ENCODE measurements at regions not wholly inside any gene's neighbourhood (a gene's known extent, or its start where the extent isn't known, plus 50 kb on each side); places are given as distances from the start of the nearest gene placed in this dataset.

GRCh38 chr14:97452314-97452713 is 655.1 kb downstream of the VRK1 start:
- Histone ChIP-seq H3K36me3 (replicated peaks in 1 of 2; ENCODE audit: control insufficient read depth in 1 of 2, insufficient read depth in 2 of 2, low read length in 2 of 2) (no peaks in the 10 kb centered on the region), H3K4me1 (ENCODE audit: insufficient read depth, low read length) (no peaks in the 10 kb centered on the region), H3K27ac (ENCODE audit: extremely low read length, insufficient read depth, low read length) (no peak overlapping the region), H2AFZ (ENCODE audit: low read length) (no peak overlapping the region), H3K9ac (ENCODE audit: insufficient read depth, low read depth, low read length) (no peak overlapping the region), H3K9me3 (ENCODE audit: low read length) (peaks cover 55% of the 10 kb centered on the region), H3K4me2 (ENCODE audit: low read depth, low read length) (no peak overlapping the region), H3K4me3 (replicated peaks in 1 of 3; ENCODE audit: insufficient read depth in 1 of 3, low read depth in 2 of 3, low read length in 3 of 3) (no peak overlapping the region), H3K79me2 (ENCODE audit: insufficient read depth, low read length) (no peaks in the 10 kb centered on the region), H3K27me3 (ENCODE audit: control insufficient read depth in 1 of 2, insufficient read depth in 2 of 2, low read length in 2 of 2) (no peaks in the 10 kb centered on the region), H4K20me1 (ENCODE audit: insufficient read depth, low read length) (no peaks in the 10 kb centered on the region)
- DNase-seq (ENCODE audit: low spot score) (no peak), FAIRE-seq (no peak), ATAC-seq (no peak)
- TF ChIP-seq TCF12 (IDR thresholded peaks at IDR 0.05): no peak
- TF ChIP-seq TCF12 (CRISPR knock-in tag; IDR thresholded peaks at IDR 0.05): no peak
- TF ChIP-seq GLI4 (CRISPR knock-in tag; IDR thresholded peaks at IDR 0.05; ENCODE audit: borderline replicate concordance): no peak
- TF ChIP-seq ZNF558 (CRISPR knock-in tag; IDR thresholded peaks at IDR 0.05; ENCODE audit: borderline replicate concordance): no peak
- no peak for TF ChIP-seq ZKSCAN1 (IDR thresholded peaks at IDR 0.05; ENCODE audit: low read length)
- no peak for TF ChIP-seq DZIP1 (CRISPR knock-in tag; IDR thresholded peaks at IDR 0.05)
- TF ChIP-seq ZSCAN5A (CRISPR knock-in tag; IDR thresholded peaks at IDR 0.05; ENCODE audit: borderline replicate concordance): no peak
- no peak for TF ChIP-seq HINFP (CRISPR knock-in tag; IDR thresholded peaks at IDR 0.05; ENCODE audit: low read depth)
- TF ChIP-seq ZNF792 (CRISPR knock-in tag; IDR thresholded peaks at IDR 0.05): no peak
- no peak for TF ChIP-seq HNF1A (IDR thresholded peaks at IDR 0.05; ENCODE audit: low read depth)
- TF ChIP-seq HNF1A (CRISPR knock-in tag; IDR thresholded peaks at IDR 0.05; ENCODE audit: borderline replicate concordance): no peak
- TF ChIP-seq SKIL (CRISPR knock-in tag; IDR thresholded peaks at IDR 0.05; ENCODE audit: borderline replicate concordance): no peak
- no peak for TF ChIP-seq RBM39 (IDR thresholded peaks at IDR 0.05; ENCODE audit: low read depth, low read length, poor library complexity, severe bottlenecking)
- no peak for TF ChIP-seq MYC (CRISPR knock-in tag; IDR thresholded peaks at IDR 0.05; ENCODE audit: borderline replicate concordance)
- intact Hi-C loops (cut with micrococcal nuclease; ENCODE audit: unreplicated experiment) (no loop called here), in situ Hi-C loops (cut with HindIII; ENCODE audit: extremely low pct_ligation_motif_present, low pct_unique_long_range_greater_than_20kb) (no loop called here)
- CTCF ChIA-PET (ENCODE audit: low intra/inter-chr PET ratio, low total read pairs): no interaction called here
- no TSS peak for BruUV-seq (replicated peaks)
- POLR2A ChIA-PET: no interaction called here

Measured in HepG2 (cell line).